ENCODE measurements at regions not wholly inside any gene's neighbourhood (a gene's known extent, or its start where the extent isn't known, plus 50 kb on each side); places are given as distances from the start of the nearest gene placed in this dataset.

DNA sequence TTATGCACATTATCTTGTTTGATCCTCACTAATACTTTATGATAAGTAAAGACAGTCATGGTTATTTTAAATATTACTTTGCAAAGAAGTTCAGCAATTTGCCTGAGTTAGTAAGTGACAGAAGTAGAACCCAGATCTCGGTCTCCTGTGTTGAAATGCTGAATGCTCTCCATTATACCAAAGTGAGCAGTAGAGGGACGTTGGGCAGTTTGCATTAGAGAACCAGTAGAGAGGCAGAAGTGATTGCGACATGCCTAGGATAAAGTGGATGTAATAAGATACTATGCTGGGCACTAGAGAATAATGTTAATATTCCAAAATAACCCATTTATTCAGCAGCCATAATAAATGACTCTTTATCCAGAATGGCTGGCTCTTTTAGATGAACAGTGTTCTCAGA lies 201.0 kb downstream of the PMAIP1 start:
- Histone ChIP-seq H3K4me2 (ENCODE audit: control insufficient read depth, insufficient read depth) (no peak overlapping the region), H3K9me3 (replicated peaks; ENCODE audit: control insufficient read depth, insufficient read depth, low read length) (no peaks in the 10 kb centered on the region), H4K20me1 (ENCODE audit: control insufficient read depth, insufficient read depth) (no peaks in the 10 kb centered on the region), H3K36me3 (ENCODE audit: control insufficient read depth in 2 of 2, insufficient read depth in 2 of 2, low read length in 1 of 2) (no peaks in the 10 kb centered on the region), H3K9ac (ENCODE audit: control insufficient read depth, insufficient read depth, low read length) (no peak overlapping the region), H3K79me2 (ENCODE audit: control insufficient read depth, insufficient read depth, low read length) (no peaks in the 10 kb centered on the region), H2AFZ (ENCODE audit: control insufficient read depth, low read depth, low read length) (no peak overlapping the region), H3K4me1 (ENCODE audit: control insufficient read depth, insufficient read depth, low read length) (no peaks in the 10 kb centered on the region), H3K4me3 (no peak overlapping the region), H3K27me3 (replicated peaks in 1 of 2; ENCODE audit: control insufficient read depth in 2 of 2, insufficient read depth in 2 of 2, low read length in 1 of 2) (no peaks in the 10 kb centered on the region), H3K27ac (ENCODE audit: control insufficient read depth, insufficient read depth) (no peak overlapping the region)
- BruUV-seq (replicated peaks): no TSS peak
- TF ChIP-seq EGR1 (IDR thresholded peaks at IDR 0.05; ENCODE audit: borderline replicate concordance in 1 of 2, low read depth in 2 of 2, low read length in 2 of 2): no peak
- TF ChIP-seq, protein P1, sequence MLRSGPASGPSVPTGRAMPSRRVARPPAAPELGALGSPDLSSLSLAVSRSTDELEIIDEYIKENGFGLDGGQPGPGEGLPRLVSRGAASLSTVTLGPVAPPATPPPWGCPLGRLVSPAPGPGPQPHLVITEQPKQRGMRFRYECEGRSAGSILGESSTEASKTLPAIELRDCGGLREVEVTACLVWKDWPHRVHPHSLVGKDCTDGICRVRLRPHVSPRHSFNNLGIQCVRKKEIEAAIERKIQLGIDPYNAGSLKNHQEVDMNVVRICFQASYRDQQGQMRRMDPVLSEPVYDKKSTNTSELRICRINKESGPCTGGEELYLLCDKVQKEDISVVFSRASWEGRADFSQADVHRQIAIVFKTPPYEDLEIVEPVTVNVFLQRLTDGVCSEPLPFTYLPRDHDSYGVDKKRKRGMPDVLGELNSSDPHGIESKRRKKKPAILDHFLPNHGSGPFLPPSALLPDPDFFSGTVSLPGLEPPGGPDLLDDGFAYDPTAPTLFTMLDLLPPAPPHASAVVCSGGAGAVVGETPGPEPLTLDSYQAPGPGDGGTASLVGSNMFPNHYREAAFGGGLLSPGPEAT (IDR thresholded peaks at IDR 0.05; ENCODE audit: low read depth): no peak
- FAIRE-seq: no peak
- in situ Hi-C loops (cut with MboI) (no loop called here), intact Hi-C loops (cut with micrococcal nuclease; ENCODE audit: unreplicated experiment) (no loop called here)
- ChIA-PET RAD21 (ENCODE audit: unreplicated experiment) (no interaction called here), SMC1A (ENCODE audit: uncharacterized antibody, unreplicated experiment) (no interaction called here), CTCF (no interaction called here), POLR2A (no interaction called here)
- WGBS (ENCODE audit: insufficient coverage, insufficient replicate concordance, low lambda C conversion rate, missing lambda C conversion rate): 31% methylated on average over 3 of the region's 3 CpGs
- ATAC-seq: no peak
- DNase-seq (ENCODE audit: low read depth, low spot score): no peak

DNA sequence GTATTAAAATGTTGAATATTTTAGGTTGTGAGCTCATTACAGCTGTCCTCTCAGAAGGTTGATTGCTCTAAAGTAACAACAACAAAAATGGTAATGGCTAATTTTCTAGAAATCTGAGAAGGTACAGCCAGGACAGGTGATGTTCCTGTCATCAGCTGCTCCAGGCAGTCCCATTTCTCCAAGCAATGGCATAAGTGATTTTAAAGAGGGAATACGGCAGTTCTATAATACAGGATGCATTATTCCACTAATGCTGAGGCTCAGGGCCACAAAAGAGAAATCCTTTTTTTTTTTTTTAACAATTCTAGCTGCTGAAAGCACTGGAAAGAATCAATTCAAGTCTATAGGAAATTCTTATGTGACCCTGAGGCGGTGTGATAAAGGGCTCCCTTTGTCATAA lies 199.9 kb downstream of the PMAIP1 start:
- FAIRE-seq (no peak), ATAC-seq (no peak), DNase-seq (ENCODE audit: low read depth, low spot score) (no peak)
- no peaks in the 10 kb centered on the region for H3K79me2 ChIP-seq (ENCODE audit: control insufficient read depth, insufficient read depth, low read length)
- no peak overlapping the region for H3K9ac ChIP-seq (ENCODE audit: control insufficient read depth, insufficient read depth, low read length)
- H2AFZ ChIP-seq (ENCODE audit: control insufficient read depth, low read depth, low read length): no peak overlapping the region
- 0% methylated on average over 2 of the region's 2 CpGs for whole genome bisulfite sequencing (ENCODE audit: insufficient coverage, insufficient replicate concordance, low lambda C conversion rate, missing lambda C conversion rate)
- no peak overlapping the region for H3K4me2 ChIP-seq (ENCODE audit: control insufficient read depth, insufficient read depth)
- POLR2A ChIA-PET: no interaction called here
- CTCF ChIA-PET: no interaction called here
- no TSS peak for BruUV-seq (replicated peaks)
- H3K9me3 ChIP-seq (replicated peaks; ENCODE audit: control insufficient read depth, insufficient read depth, low read length): no peaks in the 10 kb centered on the region
- intact Hi-C loops (cut with micrococcal nuclease; ENCODE audit: unreplicated experiment): no loop called here
- no peak overlapping the region for H3K4me3 ChIP-seq
- in situ Hi-C loops (cut with MboI): no loop called here
- no peaks in the 10 kb centered on the region for H3K36me3 ChIP-seq (ENCODE audit: control insufficient read depth in 2 of 2, insufficient read depth in 2 of 2, low read length in 1 of 2)
- RAD21 ChIA-PET (ENCODE audit: unreplicated experiment): no interaction called here
- no peaks in the 10 kb centered on the region; a peak in 1 of 4 replicates for H3K27me3 ChIP-seq (replicated peaks in 1 of 2; ENCODE audit: control insufficient read depth in 2 of 2, insufficient read depth in 2 of 2, low read length in 1 of 2)
- SMC1A ChIA-PET (ENCODE audit: uncharacterized antibody, unreplicated experiment): no interaction called here
- no peaks in the 10 kb centered on the region for H3K4me1 ChIP-seq (ENCODE audit: control insufficient read depth, insufficient read depth, low read length)
- no peaks in the 10 kb centered on the region for H4K20me1 ChIP-seq (ENCODE audit: control insufficient read depth, insufficient read depth)
- no peak overlapping the region for H3K27ac ChIP-seq (ENCODE audit: control insufficient read depth, insufficient read depth)
- no peak for TF ChIP-seq CBX3 (IDR thresholded peaks at IDR 0.05; ENCODE audit: borderline replicate concordance, low read depth)
- TF ChIP-seq, protein P2, sequence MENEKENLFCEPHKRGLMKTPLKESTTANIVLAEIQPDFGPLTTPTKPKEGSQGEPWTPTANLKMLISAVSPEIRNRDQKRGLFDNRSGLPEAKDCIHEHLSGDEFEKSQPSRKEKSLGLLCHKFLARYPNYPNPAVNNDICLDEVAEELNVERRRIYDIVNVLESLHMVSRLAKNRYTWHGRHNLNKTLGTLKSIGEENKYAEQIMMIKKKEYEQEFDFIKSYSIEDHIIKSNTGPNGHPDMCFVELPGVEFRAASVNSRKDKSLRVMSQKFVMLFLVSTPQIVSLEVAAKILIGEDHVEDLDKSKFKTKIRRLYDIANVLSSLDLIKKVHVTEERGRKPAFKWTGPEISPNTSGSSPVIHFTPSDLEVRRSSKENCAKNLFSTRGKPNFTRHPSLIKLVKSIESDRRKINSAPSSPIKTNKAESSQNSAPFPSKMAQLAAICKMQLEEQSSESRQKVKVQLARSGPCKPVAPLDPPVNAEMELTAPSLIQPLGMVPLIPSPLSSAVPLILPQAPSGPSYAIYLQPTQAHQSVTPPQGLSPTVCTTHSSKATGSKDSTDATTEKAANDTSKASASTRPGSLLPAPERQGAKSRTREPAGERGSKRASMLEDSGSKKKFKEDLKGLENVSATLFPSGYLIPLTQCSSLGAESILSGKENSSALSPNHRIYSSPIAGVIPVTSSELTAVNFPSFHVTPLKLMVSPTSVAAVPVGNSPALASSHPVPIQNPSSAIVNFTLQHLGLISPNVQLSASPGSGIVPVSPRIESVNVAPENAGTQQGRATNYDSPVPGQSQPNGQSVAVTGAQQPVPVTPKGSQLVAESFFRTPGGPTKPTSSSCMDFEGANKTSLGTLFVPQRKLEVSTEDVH (IDR thresholded peaks at IDR 0.05; ENCODE audit: low read depth, partially characterized antibody): no peak
- TF ChIP-seq WRNIP1 (IDR thresholded peaks at IDR 0.05; ENCODE audit: borderline replicate concordance, low read depth, low read length): no peak
- no peak for TF ChIP-seq HDAC6 (IDR thresholded peaks at IDR 0.05; ENCODE audit: unreplicated experiment)
- TF ChIP-seq, protein P3, sequence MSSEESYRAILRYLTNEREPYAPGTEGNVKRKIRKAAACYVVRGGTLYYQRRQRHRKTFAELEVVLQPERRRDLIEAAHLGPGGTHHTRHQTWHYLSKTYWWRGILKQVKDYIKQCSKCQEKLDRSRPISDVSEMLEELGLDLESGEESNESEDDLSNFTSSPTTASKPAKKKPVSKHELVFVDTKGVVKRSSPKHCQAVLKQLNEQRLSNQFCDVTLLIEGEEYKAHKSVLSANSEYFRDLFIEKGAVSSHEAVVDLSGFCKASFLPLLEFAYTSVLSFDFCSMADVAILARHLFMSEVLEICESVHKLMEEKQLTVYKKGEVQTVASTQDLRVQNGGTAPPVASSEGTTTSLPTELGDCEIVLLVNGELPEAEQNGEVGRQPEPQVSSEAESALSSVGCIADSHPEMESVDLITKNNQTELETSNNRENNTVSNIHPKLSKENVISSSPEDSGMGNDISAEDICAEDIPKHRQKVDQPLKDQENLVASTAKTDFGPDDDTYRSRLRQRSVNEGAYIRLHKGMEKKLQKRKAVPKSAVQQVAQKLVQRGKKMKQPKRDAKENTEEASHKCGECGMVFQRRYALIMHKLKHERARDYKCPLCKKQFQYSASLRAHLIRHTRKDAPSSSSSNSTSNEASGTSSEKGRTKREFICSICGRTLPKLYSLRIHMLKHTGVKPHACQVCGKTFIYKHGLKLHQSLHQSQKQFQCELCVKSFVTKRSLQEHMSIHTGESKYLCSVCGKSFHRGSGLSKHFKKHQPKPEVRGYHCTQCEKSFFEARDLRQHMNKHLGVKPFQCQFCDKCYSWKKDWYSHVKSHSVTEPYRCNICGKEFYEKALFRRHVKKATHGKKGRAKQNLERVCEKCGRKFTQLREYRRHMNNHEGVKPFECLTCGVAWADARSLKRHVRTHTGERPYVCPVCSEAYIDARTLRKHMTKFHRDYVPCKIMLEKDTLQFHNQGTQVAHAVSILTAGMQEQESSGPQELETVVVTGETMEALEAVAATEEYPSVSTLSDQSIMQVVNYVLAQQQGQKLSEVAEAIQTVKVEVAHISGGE (CRISPR knock-in tag; IDR thresholded peaks at IDR 0.05): no peak

All from GM12878 (cell line).